OCI-LY3 (cell line): ENCODE measurements at regions not wholly inside any gene's neighbourhood (a gene's known extent, or its start where the extent isn't known, plus 50 kb on each side); places are given as distances from the start of the nearest gene placed in this dataset.

ENCODE experiments used
- CTCF ChIP-seq: fragments of 200-600, 300-600 bp; sonication (generic); IDR thresholded peaks from 2 replicates; pipeline ENCODE4 v1.5.1; 2014; ENCODE audit warnings: antibody characterized with exemption, low read length, low read depth
- EZH2phosphoT487 ChIP-seq: fragments of 200-600 bp; shearing (Covaris generic); IDR thresholded peaks from 2 replicates; pipeline ENCODE4 v1.6.1; 2018; ENCODE audit warnings: antibody characterized with exemption, mixed run types, low read depth

GRCh38 chr4:14329228-14329627 lies 673.1 kb upstream of the CPEB2 start:
- TF ChIP-seq CTCF: no peak
- no peak for TF ChIP-seq EZH2phosphoT487
